HG02870 (cell line): ENCODE measurements at regions not wholly inside any gene's neighbourhood (a gene's known extent, or its start where the extent isn't known, plus 50 kb on each side); places are given as distances from the start of the nearest gene placed in this dataset.
"Not testable (repeated sequence)": the region's sequence is repeated elsewhere in the genome, so short reads cannot be mapped to it uniquely, and the experiment has no call there.

ENCODE experiments used
- ATAC-seq: cut with Tn5 transposase; IDR thresholded peaks from one replicate; pipeline ENCODE4 v1.9.1; 2021; ENCODE audit warnings: mild to moderate bottlenecking, moderate library complexity; ENCODE audit not compliant: unreplicated experiment

GRCh38 chr9:95680306-95680705, 163.5 kb upstream of the PTCH1 start:
- not testable (repeated sequence) for ATAC-seq

- ATAC-seq, result no peak
Observed at GRCh38 chr9:95679874-95680273, 163.1 kb upstream of the PTCH1 start.

GRCh38 chr9:95678759-95679158, 162.0 kb upstream of the PTCH1 start:
- no peak for ATAC-seq

- no peak for ATAC-seq
Observed at GRCh38 chr9:95670122-95670521, 153.4 kb upstream of the PTCH1 start.

GRCh38 chr9:95669253-95669652, 152.5 kb upstream of the PTCH1 start:
- ATAC-seq, result no peak

GRCh38 chr9:95667789-95668188, 151.0 kb upstream of the PTCH1 start:
- no peak for ATAC-seq

GRCh38 chr9:95666785-95667155, 150.0 kb upstream of the PTCH1 start:
- ATAC-seq, result no peak

GRCh38 chr9:95666096-95666784, 149.5 kb upstream of the PTCH1 start:
- no peak for ATAC-seq

- no peak for ATAC-seq
Observed at GRCh38 chr9:95653246-95653645, 136.5 kb upstream of the PTCH1 start.

- ATAC-seq, result no peak
Observed at GRCh38 chr9:95650720-95651119, 133.9 kb upstream of the PTCH1 start.

GRCh38 chr9:95649801-95650213, 133.0 kb upstream of the PTCH1 start:
- no peak for ATAC-seq

GRCh38 chr9:95648225-95648624, 131.5 kb upstream of the PTCH1 start:
- no peak for ATAC-seq

GRCh38 chr9:95645992-95646391, 129.2 kb upstream of the PTCH1 start:
- ATAC-seq, result no peak

- ATAC-seq, result no peak
Observed at GRCh38 chr9:95645579-95645978, 128.8 kb upstream of the PTCH1 start.

- ATAC-seq, result no peak
Observed at GRCh38 chr9:95644377-95644776, 127.6 kb upstream of the PTCH1 start.

GRCh38 chr9:95643619-95644018, 126.8 kb upstream of the PTCH1 start:
- no peak for ATAC-seq

GRCh38 chr9:95642189-95642588, 125.4 kb upstream of the PTCH1 start:
- ATAC-seq, result no peak

- no peak for ATAC-seq
Observed at GRCh38 chr9:95641586-95641985, 124.8 kb upstream of the PTCH1 start.

GRCh38 chr9:95640336-95640735, 123.6 kb upstream of the PTCH1 start:
- ATAC-seq, result no peak

GRCh38 chr9:95635986-95636671, 119.4 kb upstream of the PTCH1 start:
- ATAC-seq, result no peak

- ATAC-seq, result no peak
Observed at GRCh38 chr9:95634536-95634935, 117.8 kb upstream of the PTCH1 start.

GRCh38 chr9:95634114-95634513, 117.3 kb upstream of the PTCH1 start:
- ATAC-seq, result no peak

- ATAC-seq, result no peak
Observed at GRCh38 chr9:95629585-95629984, 112.8 kb upstream of the PTCH1 start.
